PFSK-1 (cell line): ENCODE measurements at regions not wholly inside any gene's neighbourhood (a gene's known extent, or its start where the extent isn't known, plus 50 kb on each side); places are given as distances from the start of the nearest gene placed in this dataset.

Experiments used
- FOXP2 ChIP-seq: optimal IDR thresholded peaks from 2 replicates; pipeline ENCODE3; 2011; ENCODE audit warnings: borderline replicate concordance, control low read depth, inconsistent platforms; ENCODE audit not compliant: insufficient read depth; ENCODE audit errors: extremely low read length, extremely low read depth
- POLR2AphosphoS5 ChIP-seq: IDR thresholded peaks from 2 replicates; pipeline ENCODE4 v1.6.1; 2012; ENCODE audit warnings: low read depth, mild to moderate bottlenecking, control low read depth, low read length, moderate library complexity
- REST ChIP-seq, 2 experiments: IDR thresholded peaks; 2 replicates each; pipeline versions ENCODE4 v1.6.1 to v1.8.0; 2011 to 2012; ENCODE audit warnings: low read depth in 2 of 2, low read length in 2 of 2, control low read depth in 1 of 2, inconsistent platforms in 1 of 2, mild to moderate bottlenecking in 1 of 2, moderate library complexity in 1 of 2; ENCODE audit not compliant: insufficient read depth in 1 of 2
- SIN3A ChIP-seq: IDR thresholded peaks from 2 replicates; pipeline ENCODE4 v1.6.1; 2012; ENCODE audit warnings: mild to moderate bottlenecking, low read length, moderate library complexity, borderline replicate concordance; ENCODE audit not compliant: insufficient read depth
- TAF1 ChIP-seq: IDR thresholded peaks from 2 replicates; pipeline ENCODE4 v1.6.1; 2012; ENCODE audit warnings: low read length, control low read depth, borderline replicate concordance; ENCODE audit not compliant: insufficient read depth

- TF ChIP-seq POLR2AphosphoS5 (no peak), REST (IDR thresholded peaks at IDR 0.05; ENCODE audit: insufficient read depth in 1 of 2, low read depth in 2 of 2, low read length in 2 of 2) (no peak), FOXP2 (no peak), TAF1 (no peak), SIN3A (no peak)
Observed at GRCh38 chr10:123413353-123413752, 252.8 kb upstream of the GPR26 start.

GRCh38 chr10:123415523-123415922 lies 250.6 kb upstream of the GPR26 start:
- TF ChIP-seq REST (IDR thresholded peaks at IDR 0.05; ENCODE audit: insufficient read depth in 1 of 2, low read depth in 2 of 2, low read length in 2 of 2) = no peak

- TF ChIP-seq SIN3A (no peak), TAF1 (no peak), REST (IDR thresholded peaks at IDR 0.05; ENCODE audit: insufficient read depth in 1 of 2, low read depth in 2 of 2, low read length in 2 of 2) (no peak), FOXP2 (no peak), POLR2AphosphoS5 (no peak)
Observed at GRCh38 chr10:123417414-123417813, 248.7 kb upstream of the GPR26 start.

- TF ChIP-seq SIN3A = no peak
- TF ChIP-seq POLR2AphosphoS5 = no peak
- no peak for TF ChIP-seq FOXP2
- TF ChIP-seq REST (IDR thresholded peaks at IDR 0.05; ENCODE audit: insufficient read depth in 1 of 2, low read depth in 2 of 2, low read length in 2 of 2) = no peak
- TF ChIP-seq TAF1 = no peak
Observed at GRCh38 chr10:123421461-123421860, 244.7 kb upstream of the GPR26 start.

- TF ChIP-seq REST (IDR thresholded peaks at IDR 0.05; ENCODE audit: insufficient read depth in 1 of 2, low read depth in 2 of 2, low read length in 2 of 2) (no peak), FOXP2 (no peak)
Observed at GRCh38 chr10:123422261-123422660, 243.9 kb upstream of the GPR26 start.
